C4-2B (cell line): ENCODE measurements at regions not wholly inside any gene's neighbourhood (a gene's known extent, or its start where the extent isn't known, plus 50 kb on each side); places are given as distances from the start of the nearest gene placed in this dataset.

Experiments
- ZFX ChIP-seq: fragments of 450-650 bp; IDR thresholded peaks from 2 replicates; pipeline ENCODE4 v1.6.1; 2017
- TF ChIP-seq, protein P1 (sequence below): fragments of 450-650 bp; conservative IDR thresholded peaks from 2 replicates; pipeline ENCODE4 v1.5.1; 2017; ENCODE audit warnings: mild to moderate bottlenecking

DNA sequence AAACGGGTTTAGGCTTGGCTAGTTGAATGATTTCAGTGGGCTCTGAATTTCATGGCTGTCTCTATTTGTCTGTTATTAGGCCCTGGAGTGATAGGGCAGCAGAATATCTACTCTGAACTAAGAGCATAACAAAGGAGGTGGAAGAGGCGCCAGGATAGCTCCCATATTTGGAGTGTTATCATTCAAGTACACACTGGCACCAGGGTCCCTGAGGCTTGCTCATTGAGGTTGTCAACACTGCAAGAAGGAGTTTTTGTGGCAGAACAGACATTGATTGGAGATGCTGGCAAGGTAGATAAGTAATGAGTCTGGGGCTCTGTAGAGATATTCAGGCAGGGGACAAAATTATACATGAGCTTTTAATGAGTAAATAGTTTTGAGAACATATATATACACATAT, 1748.4 kb downstream of the MRPL39 start:
- TF ChIP-seq, protein P1, sequence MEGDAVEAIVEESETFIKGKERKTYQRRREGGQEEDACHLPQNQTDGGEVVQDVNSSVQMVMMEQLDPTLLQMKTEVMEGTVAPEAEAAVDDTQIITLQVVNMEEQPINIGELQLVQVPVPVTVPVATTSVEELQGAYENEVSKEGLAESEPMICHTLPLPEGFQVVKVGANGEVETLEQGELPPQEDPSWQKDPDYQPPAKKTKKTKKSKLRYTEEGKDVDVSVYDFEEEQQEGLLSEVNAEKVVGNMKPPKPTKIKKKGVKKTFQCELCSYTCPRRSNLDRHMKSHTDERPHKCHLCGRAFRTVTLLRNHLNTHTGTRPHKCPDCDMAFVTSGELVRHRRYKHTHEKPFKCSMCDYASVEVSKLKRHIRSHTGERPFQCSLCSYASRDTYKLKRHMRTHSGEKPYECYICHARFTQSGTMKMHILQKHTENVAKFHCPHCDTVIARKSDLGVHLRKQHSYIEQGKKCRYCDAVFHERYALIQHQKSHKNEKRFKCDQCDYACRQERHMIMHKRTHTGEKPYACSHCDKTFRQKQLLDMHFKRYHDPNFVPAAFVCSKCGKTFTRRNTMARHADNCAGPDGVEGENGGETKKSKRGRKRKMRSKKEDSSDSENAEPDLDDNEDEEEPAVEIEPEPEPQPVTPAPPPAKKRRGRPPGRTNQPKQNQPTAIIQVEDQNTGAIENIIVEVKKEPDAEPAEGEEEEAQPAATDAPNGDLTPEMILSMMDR: no peak
- TF ChIP-seq ZFX: no peak
